GM21381 (cell line): ENCODE measurements at regions not wholly inside any gene's neighbourhood (a gene's known extent, or its start where the extent isn't known, plus 50 kb on each side); places are given as distances from the start of the nearest gene placed in this dataset.

Experiments used
- ATAC-seq: cut with Tn5 transposase; IDR thresholded peaks from one replicate; pipeline ENCODE4 v1.9.1; 2021; ENCODE audit warnings: mild to moderate bottlenecking, moderate library complexity; ENCODE audit not compliant: unreplicated experiment

DNA sequence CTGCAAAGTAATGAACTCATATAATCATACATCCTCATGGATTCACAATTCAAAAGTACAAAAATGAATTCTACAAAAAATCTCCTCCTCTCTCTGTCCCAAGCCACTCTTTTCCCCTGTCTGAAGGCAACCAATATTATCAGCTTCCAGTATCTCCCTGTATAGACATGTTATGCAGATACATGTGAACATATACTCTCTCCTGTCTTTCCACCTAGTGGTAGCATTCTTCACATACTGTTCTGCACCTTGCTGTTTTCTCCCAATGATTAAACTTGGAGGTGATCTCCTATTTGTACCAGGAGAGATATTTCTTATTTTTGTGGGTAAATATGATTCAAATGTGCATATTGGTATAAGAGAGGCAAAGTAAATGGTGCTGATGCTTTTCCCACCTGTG, 416.4 kb downstream of the EPM2A start:
- no peak for ATAC-seq

DNA sequence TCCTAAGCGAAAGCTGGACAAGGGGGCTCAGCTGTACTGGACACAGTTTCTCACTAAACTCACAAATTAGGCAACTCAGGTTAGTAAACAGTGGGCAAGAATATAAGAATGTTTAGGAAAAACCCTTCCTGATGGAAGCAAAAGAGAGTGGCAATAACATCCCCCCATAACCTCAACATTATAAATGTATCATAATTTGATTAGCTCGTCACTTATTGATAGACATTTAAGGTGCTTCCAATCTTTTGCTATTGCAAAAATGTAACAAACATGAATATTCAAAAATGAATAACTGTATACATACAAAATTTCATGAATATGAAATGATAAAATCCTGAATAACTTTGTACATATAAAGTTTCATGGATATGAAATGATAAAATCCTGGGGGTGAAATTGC, 415.7 kb downstream of the EPM2A start:
- ATAC-seq, result no peak

DNA sequence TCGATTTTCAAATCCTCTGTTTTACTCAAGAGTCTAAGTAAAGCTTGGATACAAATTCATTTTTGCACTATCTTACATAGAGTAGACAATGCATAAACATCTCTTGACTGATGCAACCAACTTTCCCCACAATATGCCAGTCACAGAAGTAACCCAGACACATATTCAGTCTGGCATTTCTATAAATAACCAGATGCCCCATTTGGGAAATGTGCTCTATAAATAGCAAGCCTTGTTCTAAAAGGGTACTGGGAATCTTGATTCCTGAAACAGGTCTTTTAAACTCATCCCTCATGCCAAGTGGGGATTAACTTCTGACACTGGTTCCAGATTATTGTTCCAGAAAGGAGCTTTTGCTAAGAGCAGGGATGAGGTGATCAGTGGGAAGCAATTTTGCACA, 411.7 kb downstream of the EPM2A start:
- ATAC-seq, result no peak

DNA sequence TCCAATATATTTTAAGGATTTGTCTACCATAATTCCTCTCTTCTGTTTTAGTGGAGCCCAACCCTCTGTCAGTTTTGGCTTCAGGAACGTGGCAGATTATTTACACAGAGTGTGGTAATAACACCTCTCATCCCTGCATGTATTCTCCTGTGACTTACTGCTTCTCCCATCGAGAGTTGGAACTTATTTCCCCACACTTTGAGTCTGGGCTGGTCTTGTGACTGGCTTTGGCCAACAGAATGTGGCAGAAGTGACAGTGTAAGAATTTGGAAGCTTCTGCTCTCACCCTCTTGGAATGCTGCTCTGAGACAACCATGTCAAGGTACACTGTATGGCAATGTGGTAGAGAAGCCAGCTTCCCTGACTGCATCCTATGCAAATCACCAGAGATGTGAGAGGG, 407.7 kb downstream of the EPM2A start:
- ATAC-seq, result no peak

DNA sequence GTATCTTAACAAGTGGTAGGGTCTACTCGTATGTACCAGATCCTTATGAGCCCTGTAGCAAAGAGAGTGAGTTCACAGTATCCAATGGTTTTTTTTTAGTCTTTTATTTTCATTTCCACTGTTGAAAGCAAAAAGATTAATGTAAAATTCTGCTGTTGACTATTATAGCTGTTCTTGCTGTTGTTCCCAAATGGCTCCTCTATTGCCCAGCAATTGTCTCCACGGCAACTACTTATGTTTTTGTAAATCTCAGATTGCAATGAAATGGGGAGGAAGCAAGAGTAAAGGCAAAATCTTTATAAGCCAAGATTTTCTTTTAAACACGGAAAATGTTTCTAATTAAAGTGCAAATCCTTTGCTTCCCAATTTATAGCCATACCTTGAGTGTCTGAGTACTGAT, 406.1 kb downstream of the EPM2A start:
- ATAC-seq, result no peak

DNA sequence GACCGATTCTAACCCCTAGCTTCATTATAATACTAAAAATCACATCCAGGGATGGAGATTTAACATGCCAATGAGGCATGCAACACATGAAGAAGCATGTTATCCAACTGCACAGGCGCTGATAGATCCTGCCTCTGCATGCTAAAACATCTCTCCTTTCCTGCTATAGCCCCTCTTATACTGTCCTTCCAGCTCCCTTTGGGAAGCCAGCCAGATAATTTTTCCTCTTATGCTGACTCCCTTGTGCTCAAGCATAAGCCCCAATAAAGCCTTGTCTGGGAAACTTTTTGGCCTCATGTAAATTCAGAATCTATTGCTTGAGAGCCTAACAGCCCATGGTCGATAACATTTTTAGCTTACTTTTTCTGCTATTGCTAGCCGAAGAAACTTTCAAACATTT, 404.3 kb downstream of the EPM2A start:
- no peak for ATAC-seq

DNA sequence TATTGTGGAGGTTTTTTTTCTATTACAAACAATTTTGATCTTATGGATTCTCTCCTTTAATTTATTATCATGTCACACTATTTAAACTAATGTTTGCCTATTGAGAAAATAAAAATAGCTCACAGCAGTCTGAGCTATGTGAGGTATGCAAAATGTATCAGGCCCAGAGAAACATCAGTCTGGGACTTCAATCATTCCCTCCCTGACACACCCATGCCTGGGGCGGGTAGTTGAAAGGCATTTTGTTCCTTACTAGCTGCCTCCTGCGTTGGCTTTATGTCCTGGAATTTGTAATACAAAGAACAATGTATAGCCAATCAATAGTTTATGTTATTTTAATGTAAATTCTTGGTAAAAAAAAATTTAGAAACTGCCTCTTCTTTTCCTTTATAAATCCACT, 403.3 kb downstream of the EPM2A start:
- no peak for ATAC-seq

DNA sequence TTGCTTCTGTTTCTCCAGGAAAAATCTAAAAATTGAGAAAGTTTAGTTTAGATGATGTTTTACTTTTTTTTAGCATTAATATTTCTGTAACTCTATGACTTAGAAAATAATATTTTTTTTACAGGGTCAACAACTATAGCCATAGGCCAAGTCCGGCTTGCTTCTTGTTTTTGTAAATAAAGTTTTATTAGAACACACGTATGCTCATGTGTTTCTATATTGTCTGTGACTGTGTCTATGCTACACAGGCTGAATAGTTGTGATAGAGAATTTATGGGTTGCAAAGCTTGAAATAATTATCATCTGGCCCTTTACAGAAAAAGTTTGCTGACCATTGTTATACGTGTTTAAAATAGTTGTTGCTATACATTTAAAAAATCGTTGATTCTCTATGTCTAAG, 399.2 kb downstream of the EPM2A start:
- no peak for ATAC-seq

DNA sequence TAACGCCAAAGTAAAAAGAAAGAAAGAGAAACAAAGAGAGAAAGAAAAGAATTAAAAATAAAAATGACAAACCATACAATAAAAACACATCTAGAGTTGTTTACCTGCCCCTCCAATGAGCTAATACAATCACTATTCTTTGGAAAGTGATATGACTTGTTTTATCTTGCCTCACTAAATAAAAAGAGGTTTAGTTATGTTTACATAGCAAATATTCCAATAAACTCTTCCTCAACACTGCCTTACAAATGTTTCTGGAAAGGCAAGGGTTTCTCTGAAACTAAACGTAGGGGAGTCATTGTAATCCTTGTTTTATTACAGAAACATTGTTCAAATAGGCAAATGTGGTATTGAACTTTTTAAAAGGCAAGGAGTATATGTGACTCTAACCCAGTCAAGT, 396.2 kb downstream of the EPM2A start:
- no peak for ATAC-seq

DNA sequence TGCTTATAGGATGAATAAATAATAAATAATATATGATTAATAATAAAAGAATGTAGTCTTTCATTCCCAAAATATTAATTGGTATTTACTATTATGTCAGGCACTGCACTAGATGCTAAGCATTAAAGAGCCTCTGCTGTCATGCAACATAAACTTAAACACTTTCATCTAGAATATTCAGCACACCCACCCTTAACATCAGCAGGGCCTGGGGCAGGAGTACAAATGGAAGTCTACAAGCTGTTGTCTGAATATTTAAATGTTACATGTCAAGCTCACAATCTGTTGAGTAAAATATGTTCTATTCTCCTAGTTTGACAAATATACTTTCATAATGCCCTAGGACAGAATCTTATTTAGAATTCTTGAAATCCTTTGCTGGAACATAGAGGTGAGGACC, 395.1 kb downstream of the EPM2A start:
- no peak for ATAC-seq

DNA sequence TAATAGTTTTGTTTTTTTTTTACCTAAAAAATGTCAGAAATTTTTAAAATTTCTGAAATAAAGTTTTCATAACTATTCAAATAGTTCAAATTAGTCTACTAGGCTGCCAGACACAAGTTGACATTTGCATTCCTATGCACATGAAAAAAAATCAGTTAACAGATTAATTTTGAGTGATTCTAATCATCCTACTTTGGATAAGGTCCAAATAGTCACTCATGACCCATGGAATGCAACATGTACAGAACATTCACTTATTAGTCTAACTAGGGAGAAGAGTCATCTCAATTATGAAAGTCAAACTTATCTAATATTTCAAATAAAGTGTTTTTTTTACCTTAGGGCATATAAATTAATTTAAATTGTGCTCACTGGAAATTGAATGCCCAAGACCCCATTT, 390.2 kb downstream of the EPM2A start:
- ATAC-seq, result no peak

DNA sequence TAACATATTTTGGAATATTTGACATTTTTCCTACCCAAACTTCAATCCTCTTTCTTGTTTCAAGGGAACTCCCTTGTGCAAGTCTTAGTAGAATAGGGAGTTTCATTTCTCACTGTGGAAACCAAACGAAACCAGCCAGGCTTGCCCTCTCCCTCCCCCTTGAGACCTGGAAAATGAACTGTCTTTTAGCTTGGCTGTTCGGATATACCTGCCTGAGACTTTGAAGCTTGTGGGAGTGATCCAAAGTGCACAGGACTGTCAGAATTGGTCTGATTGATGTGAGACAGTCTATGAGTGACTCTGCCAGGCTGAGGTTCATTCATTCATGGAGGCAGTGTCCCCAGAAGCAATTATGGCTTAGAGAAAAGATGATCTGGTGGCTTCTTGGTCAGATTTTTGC, 388.1 kb downstream of the EPM2A start:
- no peak for ATAC-seq

DNA sequence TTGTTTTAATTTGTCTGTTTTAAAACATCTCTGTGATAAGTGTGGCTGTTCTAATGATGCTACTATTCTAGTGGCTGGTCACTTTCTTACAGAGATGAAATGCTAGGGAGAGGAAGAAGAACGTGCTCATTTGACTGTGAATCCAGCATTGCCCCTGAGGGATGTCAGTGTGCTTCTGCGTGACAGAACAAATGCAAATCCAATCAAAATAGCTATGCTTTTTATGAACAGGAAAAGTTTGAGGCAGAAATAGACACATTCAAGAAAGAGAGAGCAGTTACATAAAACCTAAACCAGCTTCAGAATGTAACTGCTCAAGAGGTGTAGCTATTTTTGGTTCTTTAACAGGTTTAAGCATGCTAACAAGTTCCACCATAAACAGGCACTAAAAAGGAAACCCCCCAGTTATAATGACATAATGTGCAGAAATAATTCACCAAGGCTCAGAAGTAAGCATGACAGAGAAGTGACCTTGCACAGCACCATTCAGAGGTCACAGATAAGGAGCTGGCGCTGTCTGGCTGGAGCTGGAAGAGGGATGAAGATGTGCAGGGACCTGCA, 385.3 kb downstream of the EPM2A start:
- ATAC-seq, result peak; percentile 64

DNA sequence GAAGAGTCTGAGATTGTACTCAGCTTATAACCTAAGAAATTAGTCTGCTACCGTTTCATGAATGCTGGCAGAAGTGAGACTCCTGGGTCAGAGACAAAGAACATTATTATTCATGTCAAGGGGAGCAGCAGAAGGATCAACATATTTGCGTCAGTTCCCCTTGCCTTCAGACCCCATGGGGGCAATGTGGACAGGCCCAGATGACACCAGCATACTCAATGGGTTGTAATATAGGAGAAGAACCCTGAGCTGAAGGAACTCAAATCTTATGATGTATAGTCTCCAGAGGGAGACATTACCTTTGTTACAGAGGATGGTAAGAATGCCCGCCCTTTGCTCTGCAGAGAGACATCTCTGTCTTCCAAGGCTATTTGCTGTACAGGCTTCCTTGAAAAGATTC, 384.4 kb downstream of the EPM2A start:
- ATAC-seq, result no peak

DNA sequence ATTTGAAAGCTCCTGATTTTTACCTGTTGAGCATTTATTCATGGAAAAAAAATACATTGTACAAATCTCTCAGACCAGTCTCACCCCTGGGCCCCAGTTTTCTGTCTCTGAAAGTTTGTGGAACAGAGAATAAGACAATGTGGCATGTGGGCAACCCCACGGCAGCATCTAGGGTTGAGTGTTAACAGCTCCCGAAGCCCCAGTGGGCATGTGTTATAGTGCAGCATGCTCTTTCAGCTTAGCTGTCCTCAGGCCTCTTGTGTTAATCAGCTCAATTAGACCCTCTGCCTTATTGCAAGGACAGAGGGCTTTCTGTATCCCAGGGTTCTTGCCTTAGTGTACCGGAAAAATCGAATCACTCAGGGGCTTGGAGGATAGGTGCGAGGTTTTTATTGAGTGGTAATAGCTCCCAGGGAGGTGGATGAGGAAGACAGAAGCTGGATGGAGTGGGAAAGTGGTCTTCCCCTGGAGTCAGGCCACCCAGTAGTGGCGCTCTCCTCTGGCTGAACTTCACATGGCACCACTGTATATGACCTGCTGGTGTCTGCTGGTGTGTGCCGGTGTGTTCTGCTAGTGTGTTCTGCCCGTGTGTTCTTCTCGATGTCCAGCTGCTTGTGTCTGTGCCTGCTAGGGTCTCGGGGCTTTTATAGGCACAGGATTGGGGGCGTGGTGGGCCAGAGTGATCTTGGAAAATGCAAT, 382.8 kb downstream of the EPM2A start:
- no peak for ATAC-seq

DNA sequence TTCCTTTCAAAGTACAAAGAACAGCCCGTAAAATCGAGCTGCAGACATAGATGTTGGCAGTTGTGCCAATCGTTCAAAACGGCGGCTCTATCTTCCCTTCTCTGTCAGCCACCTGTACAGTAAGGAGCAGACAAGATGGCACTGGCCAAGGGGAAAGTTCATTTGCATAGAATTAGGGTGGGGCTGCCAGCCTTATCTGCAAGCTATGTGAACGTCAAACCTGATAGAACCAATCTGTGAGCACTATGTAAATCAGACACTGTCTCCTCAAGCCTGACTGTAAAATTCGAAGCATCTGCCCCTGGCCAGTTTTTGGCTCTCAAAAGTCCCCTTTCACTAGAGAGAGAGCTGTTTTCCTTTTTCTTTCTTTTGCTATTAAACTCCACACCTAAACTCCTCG, 374.5 kb downstream of the EPM2A start:
- no peak for ATAC-seq

DNA sequence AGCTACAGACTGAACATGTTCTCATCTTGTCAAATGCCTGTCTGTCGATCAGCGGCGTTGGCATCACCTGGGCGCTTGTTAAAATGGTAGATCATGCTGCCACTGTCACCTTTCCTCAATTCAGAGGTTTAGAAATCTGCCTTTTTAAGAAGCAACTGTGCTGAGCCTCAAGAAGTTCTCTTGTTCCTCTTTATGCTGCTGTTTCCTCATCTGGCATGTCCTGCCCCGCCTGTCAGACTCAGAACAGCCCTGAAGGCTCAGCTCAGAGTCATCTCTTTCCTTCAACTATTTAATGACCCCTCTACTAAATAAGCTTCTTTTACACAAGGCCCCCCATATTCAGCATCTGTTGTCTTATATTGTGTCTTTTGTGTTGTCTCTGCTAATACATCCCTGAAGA, 368.2 kb downstream of the EPM2A start:
- no peak for ATAC-seq

DNA sequence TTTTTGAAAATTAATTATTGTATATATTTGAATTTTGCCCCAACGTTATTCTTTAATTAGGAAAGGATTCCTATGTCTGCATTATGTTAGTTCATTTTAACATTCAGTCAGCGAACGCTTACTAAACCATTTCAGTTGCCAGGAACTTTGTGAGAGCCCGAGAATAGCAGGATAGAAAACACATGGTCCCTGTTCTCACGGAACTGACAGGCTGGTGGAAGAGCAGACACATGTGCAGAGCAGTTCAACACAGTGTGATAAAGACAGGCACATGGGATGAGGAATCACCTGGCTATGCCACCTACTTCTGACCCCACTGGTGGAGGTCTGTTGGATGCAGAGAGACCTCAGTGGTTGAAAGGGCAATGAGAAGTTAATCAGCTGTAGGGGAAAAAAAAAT, 367.2 kb downstream of the EPM2A start:
- no peak for ATAC-seq

DNA sequence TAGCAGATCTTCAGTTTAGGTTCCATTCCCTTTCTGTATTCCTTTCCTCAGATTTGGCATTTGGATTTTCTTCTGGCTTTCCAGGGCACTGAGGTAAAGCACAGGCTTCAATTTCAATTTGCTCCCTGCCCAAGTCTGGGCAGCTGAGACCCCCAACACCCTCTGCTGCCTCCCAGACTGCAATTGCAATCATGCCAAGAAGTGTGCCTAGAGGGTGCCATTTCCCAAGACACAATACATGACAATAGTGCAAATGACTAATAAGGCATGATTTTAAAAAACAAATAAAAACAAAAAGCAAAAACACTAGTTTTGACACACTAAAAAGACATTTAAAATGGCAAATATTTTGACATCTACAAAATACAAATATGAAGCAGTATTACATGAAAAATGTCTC, 364.8 kb downstream of the EPM2A start:
- no peak for ATAC-seq

DNA sequence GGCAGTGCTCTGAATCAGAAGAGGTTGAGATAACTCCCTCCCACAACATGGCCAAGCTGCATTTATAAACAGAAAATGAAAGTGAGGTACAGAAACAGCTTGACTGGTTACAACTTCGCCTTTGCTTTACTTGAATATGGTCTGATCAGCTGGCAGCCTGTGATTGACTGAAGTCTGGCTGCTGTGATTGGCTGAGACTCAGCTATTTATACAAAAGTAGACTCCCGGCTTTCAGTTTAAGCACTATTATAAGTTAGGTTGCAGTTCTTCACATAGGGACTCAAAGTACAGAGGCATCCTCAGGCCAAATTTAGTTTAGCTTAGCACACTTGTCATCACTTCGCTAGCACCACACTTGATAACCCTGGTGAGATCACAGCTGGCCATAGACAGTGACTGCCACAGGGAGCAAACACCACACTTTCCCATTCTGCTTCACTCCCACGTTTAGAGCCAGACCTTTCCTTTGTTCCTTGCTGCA, 362.6 kb downstream of the EPM2A start:
- peak; percentile 96 for ATAC-seq

DNA sequence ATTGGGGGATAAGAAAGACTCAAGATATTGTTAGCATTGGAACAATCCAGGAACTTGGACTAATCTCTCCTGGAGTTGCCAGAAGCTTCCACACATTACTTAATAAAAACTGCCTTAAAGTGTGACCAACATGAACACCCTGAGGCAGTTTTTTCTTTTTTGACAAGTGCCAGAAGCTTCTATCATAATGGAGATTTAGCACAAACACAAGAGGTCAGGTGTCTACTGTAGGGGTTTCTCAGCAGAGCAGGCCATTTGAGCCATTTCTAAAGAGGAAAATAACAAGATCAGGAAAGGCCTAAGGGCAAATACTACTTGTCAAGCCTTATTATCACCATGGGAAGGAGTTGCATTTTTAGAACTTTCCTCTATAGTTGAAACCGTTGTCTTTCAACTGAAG, 361.5 kb downstream of the EPM2A start:
- ATAC-seq, result no peak

DNA sequence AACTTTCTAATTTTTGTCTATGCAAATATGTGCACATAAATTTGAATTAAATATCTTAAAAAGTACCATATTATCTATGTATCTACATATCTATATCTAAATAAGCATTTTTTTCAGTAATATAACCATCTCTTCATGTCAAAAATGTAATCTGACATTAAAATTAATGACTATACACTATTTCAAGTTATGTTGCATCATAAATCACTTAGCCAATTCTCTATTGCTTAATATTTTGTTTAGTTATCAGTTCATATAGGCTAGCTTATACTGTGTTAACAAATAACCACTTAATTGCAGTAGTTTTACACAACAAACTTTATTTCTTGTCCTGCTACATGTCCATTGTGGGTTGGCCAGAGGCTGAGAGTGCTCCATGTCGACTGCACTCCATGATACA, 360.8 kb downstream of the EPM2A start:
- no peak for ATAC-seq

DNA sequence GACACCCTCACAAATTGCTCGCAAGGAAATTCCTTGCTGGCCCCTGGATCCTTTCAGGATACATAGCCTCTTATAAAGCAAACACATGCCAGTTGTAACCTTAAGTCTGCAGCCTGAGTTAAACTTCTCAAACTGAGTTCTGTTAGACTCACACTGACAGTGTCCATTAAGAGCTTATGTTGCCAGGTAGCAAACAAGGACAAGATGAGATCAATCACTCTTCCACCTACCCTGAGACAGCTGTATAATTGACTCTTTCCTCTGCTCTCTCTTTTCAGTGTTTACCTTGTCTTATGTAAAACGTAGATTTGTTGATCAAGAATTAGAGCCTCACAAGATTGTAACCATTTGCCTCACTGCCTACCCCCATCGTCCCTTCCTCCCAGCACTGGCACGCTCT, 359.8 kb downstream of the EPM2A start:
- ATAC-seq, result no peak
